ENCODE measurements at regions not wholly inside any gene's neighbourhood (a gene's known extent, or its start where the extent isn't known, plus 50 kb on each side); places are given as distances from the start of the nearest gene placed in this dataset.

GRCh38 chr14:49306152-49306751 lies 279.9 kb downstream of the RPS29 start:
- H3K4me3 Mint-ChIP-seq: no peak overlapping the region
- Histone ChIP-seq H3K79me2 (ENCODE audit: insufficient read depth, low read length) (no peaks in the 10 kb centered on the region), H3K36me3 (replicated peaks in 1 of 2; ENCODE audit: control insufficient read depth in 1 of 2, insufficient read depth in 2 of 2, low read length in 2 of 2) (no peaks in the 10 kb centered on the region), H3K27me3 (ENCODE audit: control insufficient read depth in 2 of 2, insufficient read depth in 2 of 2, low read length in 2 of 2) (no peaks in the 10 kb centered on the region), H3K27ac (ENCODE audit: low read depth in 1 of 2, low read length in 2 of 2) (no peak overlapping the region), H3K9me3 (replicated peaks in 1 of 2; ENCODE audit: control insufficient read depth in 1 of 2, insufficient read depth in 1 of 2, low read length in 2 of 2) (no peaks in the 10 kb centered on the region), H3K4me3 (replicated peaks in 1 of 3; ENCODE audit: low read depth in 2 of 3, low read length in 3 of 3) (no peak overlapping the region), H3K4me2 (replicated peaks; ENCODE audit: extremely low read depth, low read length, poor library complexity, severe bottlenecking) (no peak overlapping the region), H3K9ac (ENCODE audit: insufficient read depth, low read length, poor library complexity, severe bottlenecking) (no peak overlapping the region), H2AFZ (ENCODE audit: insufficient read depth, low read depth, low read length, poor library complexity, severe bottlenecking) (no peak overlapping the region), H3K4me1 (ENCODE audit: control insufficient read depth in 1 of 2, insufficient read depth in 2 of 2, low read length in 2 of 2) (no peaks in the 10 kb centered on the region), H4K20me1 (ENCODE audit: insufficient read depth, low read length) (no peaks in the 10 kb centered on the region)
- TF ChIP-seq, protein P1, sequence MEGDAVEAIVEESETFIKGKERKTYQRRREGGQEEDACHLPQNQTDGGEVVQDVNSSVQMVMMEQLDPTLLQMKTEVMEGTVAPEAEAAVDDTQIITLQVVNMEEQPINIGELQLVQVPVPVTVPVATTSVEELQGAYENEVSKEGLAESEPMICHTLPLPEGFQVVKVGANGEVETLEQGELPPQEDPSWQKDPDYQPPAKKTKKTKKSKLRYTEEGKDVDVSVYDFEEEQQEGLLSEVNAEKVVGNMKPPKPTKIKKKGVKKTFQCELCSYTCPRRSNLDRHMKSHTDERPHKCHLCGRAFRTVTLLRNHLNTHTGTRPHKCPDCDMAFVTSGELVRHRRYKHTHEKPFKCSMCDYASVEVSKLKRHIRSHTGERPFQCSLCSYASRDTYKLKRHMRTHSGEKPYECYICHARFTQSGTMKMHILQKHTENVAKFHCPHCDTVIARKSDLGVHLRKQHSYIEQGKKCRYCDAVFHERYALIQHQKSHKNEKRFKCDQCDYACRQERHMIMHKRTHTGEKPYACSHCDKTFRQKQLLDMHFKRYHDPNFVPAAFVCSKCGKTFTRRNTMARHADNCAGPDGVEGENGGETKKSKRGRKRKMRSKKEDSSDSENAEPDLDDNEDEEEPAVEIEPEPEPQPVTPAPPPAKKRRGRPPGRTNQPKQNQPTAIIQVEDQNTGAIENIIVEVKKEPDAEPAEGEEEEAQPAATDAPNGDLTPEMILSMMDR (IDR thresholded peaks at IDR 0.05): peak; percentile 29
- H3K36me3 Mint-ChIP-seq: no peaks in the 10 kb centered on the region
- H3K27ac Mint-ChIP-seq: no peak overlapping the region
- peaks cover 0 to 7% (median 1%) of the 10 kb centered on the region in 3 donors for H3K27me3 Mint-ChIP-seq (ENCODE audit: low read depth in 3 of 3)
- H3K9me3 Mint-ChIP-seq: no peaks in the 10 kb centered on the region
- no CpG with 5 or more reads among the region's 1 CpG for WGBS (ENCODE audit: insufficient coverage)
- H3K4me1 Mint-ChIP-seq: no peaks in the 10 kb centered on the region
- intact Hi-C loops (cut with micrococcal nuclease): no loop called here
- no peak for DNase-seq

GRCh38 chr14:49303946-49304516 lies 282.1 kb downstream of the RPS29 start:
- TF ChIP-seq, protein P1 (IDR thresholded peaks at IDR 0.05): no peak
- H3K4me1 ChIP-seq (ENCODE audit: control insufficient read depth in 1 of 2, insufficient read depth in 2 of 2, low read length in 2 of 2): no peaks in the 10 kb centered on the region
- H3K27me3 Mint-ChIP-seq (ENCODE audit: low read depth in 3 of 3): peaks cover 0 to 2% (median 0%) of the 10 kb centered on the region in 3 donors
- H3K4me2 ChIP-seq (replicated peaks; ENCODE audit: extremely low read depth, low read length, poor library complexity, severe bottlenecking): no peak overlapping the region
- no peak overlapping the region for H3K27ac ChIP-seq (ENCODE audit: low read depth in 1 of 2, low read length in 2 of 2)
- no peaks in the 10 kb centered on the region for H4K20me1 ChIP-seq (ENCODE audit: insufficient read depth, low read length)
- no peak overlapping the region for H3K27ac Mint-ChIP-seq
- H3K4me3 ChIP-seq (replicated peaks in 1 of 3; ENCODE audit: low read depth in 2 of 3, low read length in 3 of 3): no peak overlapping the region
- no peaks in the 10 kb centered on the region for H3K4me1 Mint-ChIP-seq
- H3K36me3 Mint-ChIP-seq: no peaks in the 10 kb centered on the region
- no peak overlapping the region for H3K9ac ChIP-seq (ENCODE audit: insufficient read depth, low read length, poor library complexity, severe bottlenecking)
- H3K27me3 ChIP-seq (ENCODE audit: control insufficient read depth in 2 of 2, insufficient read depth in 2 of 2, low read length in 2 of 2): no peaks in the 10 kb centered on the region
- no peaks in the 10 kb centered on the region for H3K36me3 ChIP-seq (replicated peaks in 1 of 2; ENCODE audit: control insufficient read depth in 1 of 2, insufficient read depth in 2 of 2, low read length in 2 of 2)
- intact Hi-C loops (cut with micrococcal nuclease): no loop called here
- no peak for DNase-seq
- WGBS (ENCODE audit: insufficient coverage): 0% methylated on average over 2 of the region's 5 CpGs
- no peak overlapping the region for H3K4me3 Mint-ChIP-seq
- no peaks in the 10 kb centered on the region for H3K79me2 ChIP-seq (ENCODE audit: insufficient read depth, low read length)
- H3K9me3 ChIP-seq (replicated peaks in 1 of 2; ENCODE audit: control insufficient read depth in 1 of 2, insufficient read depth in 1 of 2, low read length in 2 of 2): no peaks in the 10 kb centered on the region
- no peak overlapping the region for H2AFZ ChIP-seq (ENCODE audit: insufficient read depth, low read depth, low read length, poor library complexity, severe bottlenecking)
- peaks cover 0 to 1% (median 0%) of the 10 kb centered on the region in 7 donors for H3K9me3 Mint-ChIP-seq
